ENCODE measurements at regions not wholly inside any gene's neighbourhood (a gene's known extent, or its start where the extent isn't known, plus 50 kb on each side); places are given as distances from the start of the nearest gene placed in this dataset.
"Not testable (repeated sequence)": the region's sequence is repeated elsewhere in the genome, so short reads cannot be mapped to it uniquely, and the experiment has no call there.

DNA sequence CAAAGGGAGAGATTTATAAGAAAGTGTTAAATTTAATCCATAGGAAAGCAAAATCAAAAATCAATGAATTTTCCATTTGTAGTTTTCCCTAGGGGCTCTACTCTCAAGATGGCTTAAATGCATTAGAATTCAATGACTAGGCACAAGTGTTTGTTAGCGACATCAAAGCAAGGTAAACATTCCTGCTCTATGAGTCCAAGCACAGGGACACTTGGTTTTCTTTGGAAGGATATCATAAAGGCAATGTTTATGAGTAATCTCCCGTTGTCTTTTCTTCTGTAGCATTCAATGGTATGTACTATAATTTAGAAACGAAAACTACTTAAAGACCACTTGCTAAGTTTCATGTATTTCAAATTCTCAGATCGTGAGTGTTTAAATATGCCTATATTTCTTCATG, 54.8 kb upstream of the ZNF717 start:
- DNase-seq: not testable (repeated sequence)

DNA sequence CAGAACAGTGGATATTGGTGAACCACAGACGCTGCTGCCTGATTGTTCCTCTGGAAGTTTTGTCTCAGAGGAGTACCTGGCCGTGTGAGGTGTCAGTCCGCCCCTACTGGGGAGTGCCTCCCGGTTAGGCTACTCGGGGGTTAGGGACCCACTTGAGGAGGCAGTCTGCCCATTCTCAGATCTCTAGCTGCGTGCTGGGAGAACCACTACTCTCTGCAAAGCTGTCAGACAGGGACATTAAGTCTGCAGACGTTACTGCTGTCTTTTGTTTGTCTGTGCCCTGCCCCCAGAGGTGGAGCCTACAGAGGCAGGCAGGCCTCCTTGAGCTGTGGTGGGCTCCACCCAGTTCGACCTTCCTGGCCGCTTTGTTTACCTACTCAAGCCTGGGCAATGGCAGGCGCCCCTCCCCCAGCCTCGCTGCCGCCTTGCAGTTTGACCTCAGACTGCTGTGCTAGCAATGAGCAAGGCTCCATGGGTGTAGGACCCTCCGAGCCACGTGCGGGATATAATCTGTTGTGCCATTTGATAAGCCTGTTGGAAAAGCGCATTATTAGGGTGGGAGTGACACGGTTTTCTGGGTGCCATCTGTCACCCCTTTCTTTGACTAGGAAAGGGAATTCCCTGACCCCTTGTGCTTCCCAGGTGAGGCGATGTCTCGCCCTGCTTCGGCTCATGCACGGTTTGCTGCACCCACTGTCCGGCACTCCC, 65.1 kb upstream of the ZNF717 start:
- not testable (repeated sequence) for DNase-seq

DNA sequence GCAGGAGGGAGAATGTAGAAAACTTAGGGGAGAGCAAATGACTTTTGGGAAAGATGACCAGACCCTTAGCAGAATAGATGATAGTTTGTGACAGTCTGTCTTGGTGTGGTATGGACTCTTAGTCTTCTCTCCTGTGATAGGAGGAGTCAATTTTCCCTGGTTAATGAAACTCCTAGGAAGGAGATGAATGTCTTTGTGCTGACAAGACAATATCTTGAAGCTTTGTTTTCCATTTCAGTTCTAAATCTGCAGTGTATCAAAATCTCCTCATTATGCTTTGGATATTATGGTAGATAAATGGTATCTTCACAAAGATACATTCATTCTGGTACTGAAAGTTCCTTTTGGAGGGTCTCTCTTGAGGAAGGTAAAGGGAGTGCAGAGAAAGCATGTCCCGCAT, 77.8 kb upstream of the ZNF717 start:
- DNase-seq: no peak

DNA sequence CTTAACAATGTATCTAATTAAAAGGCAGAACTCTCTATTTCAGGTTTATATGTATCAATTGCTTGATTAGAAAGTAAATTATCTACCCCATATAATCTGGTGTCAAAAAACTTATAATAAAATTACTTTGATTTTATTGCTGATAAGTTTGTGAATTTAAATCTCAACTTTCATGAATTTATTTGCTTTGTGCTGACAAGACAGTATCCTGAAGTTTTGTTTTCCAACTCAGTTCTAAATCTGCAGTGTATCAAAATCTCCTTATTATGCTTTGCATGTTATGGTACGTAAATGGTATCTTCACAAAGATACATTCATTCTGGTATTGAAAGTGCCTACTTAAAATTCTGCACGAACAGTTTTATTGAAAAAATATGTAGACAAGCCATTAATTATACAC, 78.5 kb upstream of the ZNF717 start:
- DNase-seq: no peak

DNA sequence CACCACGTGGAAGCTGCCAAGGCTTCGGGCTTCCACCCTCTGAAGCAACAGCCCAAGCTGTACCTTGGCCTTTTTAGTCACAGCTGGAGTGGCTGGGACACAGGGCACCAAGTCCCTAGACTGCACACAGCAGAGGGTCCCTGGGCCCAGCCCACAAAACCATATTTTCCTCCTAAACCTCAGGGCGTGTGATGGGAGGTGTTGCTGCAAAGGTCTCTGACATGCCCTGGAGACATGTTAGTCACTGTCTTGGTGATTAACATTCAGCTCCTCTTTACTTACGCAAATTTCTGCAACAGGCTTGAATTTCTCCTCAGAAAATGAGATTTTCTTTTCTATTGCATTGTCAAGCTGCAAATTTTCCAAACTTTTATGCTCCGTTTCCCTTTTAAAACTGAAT, 98.4 kb upstream of the ZNF717 start:
- not testable (repeated sequence) for DNase-seq

DNA sequence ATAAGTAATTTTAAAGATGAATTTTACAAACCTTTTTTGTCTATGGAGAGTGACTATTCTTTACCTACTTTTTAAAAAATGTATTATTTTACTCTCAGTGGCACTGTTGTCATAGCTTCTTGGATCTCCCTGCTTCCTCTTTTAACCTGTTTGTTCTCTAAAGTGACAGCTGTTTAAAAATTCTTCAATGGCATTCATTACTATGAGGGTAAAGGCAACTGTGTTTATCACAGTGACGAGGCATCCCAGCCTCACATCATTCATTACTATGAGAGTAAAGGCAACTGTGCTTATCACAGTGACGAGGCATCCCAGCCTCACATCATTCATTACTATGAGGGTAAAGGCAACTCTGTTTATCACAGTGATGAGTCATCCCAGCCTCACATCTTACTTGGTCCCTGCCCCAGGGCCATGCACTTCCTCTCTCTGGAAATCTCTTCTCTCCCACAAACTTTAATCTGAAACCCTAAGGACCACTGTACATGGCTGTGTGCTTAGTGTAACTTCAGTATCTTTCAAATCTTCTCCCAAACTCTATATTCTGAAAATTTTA, 101.7 kb upstream of the ZNF717 start:
- DNase-seq: no peak

DNA sequence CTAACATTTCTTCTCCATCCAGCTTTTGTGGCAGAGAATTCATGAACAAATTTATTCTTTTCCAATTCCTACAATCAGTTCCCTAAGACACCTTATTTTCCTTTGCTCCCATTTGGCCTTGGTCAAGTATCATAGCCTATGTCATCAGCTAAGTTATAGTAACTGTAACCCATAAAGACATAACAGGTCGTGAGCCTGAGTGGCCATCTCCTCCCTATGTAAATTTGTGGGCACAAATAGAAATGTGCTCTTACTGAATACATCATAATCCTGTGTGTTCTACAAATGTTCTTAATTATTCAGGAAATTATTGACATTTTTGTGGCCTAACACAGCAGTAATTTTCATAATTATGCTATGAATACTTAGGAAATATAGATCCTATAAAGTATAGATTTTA, 108.9 kb upstream of the ZNF717 start:
- no peak for DNase-seq

DNA sequence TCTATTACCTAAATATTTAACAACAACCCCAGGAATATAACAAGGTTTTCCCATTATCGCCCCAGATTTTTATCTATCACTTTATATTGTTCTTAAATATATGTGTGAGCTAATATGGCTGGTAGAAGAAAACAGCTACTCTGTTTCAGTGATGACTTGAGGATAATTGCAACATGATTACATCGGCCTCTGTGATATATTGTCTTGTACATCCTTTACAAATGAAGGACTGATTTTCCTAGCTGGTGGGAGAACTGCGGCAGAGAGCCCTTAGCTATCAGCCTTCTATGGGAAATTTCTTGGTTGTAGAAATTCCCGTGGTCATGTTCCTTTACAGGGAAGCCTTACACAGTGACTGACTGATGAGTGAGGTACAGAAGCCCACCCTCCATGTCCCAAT, 110.9 kb upstream of the ZNF717 start:
- no peak for DNase-seq

DNA sequence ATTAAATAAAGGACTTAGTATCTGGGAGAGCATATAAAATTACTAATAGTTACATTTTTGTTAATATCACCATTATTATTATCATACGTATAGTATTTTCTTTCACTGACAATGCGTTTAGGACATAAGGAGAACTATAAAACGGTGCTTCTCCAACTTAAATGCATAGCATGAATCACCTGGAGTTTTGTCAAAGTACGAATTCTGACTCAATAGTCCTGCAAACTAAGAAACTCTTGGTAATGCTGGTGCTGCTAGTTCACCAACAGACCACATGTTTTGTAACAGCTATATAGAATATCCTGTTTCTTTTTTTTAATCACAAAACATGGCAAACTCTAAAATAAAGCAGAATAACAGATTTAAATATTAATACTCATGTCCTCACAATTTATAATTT, 116.1 kb upstream of the ZNF717 start:
- not testable (repeated sequence) for DNase-seq

DNA sequence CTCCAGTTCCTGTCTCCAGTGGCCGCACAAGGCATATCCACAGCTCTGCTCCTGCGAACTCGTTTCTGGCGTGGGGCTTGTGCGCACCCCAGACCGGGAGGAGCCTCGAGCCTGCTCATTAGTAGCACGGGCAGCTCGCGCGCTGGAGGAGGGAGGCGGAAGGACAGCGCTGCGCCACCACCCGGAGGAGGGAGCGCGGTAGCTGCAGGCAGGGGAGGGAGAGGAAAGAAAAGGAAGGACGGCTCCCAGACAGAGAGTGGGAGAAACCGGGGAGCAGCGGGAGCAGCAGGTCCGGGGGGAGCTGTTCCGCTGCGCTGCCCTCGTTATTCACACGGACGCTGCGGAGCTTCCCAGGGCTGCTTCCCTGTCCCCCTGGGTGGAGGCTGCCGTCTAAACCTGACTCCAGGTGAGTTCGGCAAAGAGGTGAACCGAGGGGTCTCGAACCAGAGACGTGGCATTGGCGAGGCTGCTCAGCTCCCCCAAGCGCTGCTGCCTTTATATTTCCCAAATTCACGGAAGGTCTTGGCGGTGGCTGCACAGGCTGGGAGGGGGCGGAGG, 121.3 kb upstream of the ZNF717 start:
- no peak for DNase-seq

DNA sequence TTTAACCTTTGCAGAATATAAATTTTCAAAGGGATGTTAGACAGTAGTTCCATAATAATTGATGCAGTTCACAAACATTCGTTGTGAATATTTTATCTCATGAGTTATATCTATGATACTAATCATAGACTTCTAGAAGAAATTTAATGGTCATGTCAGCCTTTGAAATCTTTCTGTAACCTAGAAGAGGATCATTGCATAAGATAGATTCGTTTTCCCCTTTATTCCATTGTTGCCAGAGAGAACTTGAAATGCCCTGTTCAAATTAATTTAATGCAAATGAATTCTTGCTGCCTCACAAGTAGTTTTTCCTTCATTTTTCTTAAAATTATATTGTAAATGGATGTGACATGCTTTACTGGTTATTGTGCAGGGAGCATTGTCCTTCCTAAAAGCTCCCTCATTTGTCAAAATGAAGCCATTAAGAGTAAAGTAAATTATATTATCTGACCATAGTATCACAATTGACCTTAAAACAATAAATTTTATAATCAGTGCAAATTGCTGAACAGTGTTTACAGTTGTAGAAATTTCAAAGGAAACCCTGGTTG, 128.5 kb upstream of the ZNF717 start:
- no peak for DNase-seq

DNA sequence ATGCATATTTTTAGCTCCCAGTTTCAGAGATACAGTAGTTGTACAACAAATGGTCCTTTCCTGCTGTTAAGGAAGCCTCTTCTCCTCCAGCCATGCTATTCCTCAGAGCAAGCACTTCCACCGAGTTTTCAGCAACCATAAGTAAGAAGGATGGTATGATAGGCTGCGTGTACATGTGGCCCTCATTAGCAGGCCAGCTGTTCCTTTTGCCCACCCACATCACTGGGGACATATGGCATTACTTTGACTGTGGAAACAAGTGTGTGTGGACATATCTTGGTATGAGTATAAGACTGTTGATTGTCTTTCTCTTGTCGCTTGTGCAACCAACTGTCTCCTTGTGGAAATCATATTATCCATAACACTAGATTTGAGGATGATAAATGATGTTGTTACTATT, 129.4 kb upstream of the ZNF717 start:
- DNase-seq: not testable (repeated sequence)

DNA sequence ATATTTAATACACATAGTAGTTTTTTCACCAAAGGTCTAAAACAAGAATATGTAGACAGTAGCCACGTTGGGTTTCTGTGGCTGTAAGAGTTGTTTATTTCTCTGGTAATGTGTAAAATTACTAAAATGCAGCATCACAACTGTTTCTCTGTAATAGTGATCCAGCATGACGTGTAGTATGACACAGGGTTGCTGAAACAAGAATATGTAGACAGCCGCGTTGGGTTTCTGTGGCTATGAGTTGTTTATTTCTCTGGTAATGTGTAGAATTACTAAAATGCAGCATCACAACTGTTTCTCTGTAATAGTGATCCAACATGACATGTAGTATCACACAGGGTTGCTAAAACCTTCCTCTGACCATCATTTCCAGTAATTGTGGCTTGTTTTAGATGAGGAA, 153.6 kb upstream of the ZNF717 start:
- DNase-seq: no peak

DNA sequence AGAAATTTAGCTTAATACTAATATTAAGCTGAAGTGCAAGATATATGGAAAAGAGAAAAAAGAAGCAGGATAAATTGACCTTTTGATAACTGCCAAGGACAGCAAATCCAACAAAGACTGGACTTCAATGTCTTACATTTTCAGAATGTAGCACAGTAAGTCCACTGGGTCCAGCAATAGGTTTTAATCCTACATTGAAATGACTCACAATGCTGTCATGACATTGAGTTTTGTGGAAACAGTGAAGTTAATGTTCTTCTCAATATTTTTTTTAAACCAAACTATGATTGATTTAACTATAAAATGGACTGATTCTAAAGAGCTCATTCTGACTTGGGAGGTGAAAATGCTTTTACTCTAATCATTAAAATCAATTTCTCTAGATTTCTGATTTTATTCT, 166.6 kb upstream of the ZNF717 start:
- no peak for DNase-seq

DNA sequence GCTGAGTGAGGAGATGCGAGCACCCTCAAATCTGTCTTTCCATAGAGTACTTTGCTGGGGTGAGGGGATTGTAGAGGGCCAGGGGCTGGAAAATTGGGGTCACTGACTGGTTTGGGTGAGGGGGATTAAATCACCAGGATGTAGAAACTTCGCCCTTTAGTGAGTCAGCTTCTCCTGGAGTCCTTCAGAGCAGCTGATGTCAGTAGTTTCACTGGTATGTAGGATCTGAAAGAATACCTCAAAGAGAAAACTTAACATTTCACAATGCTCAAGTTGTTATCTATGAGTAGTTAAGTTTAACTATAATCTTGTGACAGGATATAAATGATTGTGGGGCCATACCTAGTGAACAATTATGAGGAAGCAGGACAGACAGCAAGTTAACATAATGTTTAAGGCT, 174.7 kb upstream of the ZNF717 start:
- DNase-seq: not testable (repeated sequence)

DNA sequence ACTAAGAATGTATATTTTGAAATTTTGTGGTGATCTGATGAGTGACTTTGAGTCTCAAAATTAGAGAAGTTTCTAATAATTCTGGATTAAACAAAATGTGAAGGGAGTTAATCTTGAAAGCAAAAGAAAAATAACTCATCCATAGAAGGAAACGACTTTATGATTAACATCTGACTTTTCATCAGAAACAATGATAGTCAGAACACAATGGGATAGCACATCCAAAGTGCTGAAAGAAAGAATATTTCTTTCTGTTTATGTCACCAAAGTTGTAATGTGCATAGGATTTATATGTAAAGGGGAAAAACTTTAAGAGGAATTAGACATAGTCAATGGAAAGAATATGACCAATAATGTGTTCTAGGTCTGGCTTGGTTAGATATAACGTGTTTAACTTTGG, 176.7 kb upstream of the ZNF717 start:
- DNase-seq: not testable (repeated sequence)

DNA sequence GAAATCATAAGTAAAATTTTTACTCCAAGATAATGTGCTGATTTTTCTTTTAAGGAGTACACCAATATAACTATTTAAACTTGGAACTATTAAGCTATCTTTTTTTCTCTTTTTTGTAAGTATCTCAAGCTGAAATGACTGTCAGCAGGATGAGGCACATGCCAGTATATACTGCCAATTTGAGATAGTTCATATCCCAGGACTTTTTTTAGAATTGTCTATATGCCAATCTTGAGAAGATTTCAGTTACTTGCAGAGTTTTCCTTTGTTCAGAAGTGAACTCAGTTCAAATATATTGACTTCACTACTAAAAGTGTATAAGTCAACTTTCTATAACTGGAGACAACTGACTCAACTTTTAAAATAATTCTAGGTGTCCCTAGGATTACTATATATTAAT, 181.7 kb upstream of the ZNF717 start:
- no peak for DNase-seq

DNA sequence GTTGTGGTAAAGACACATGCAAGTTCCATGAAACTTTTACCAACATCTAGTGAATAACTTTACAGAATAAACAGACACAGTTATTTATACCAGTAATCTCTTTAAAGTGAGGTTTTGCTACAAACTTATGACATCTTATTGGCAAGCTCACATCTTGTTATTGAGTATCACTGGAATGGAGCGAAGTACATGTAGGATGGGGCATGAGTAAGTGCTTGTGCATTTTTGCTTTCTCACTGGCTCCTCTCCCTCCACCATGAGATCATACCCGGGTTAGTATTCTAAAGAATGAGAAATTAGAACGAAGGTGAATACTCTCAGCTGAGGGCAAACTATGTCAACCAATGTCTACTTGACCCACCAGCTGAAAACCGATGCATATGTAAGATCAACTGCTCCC, 193.3 kb upstream of the ZNF717 start:
- no peak for DNase-seq

DNA sequence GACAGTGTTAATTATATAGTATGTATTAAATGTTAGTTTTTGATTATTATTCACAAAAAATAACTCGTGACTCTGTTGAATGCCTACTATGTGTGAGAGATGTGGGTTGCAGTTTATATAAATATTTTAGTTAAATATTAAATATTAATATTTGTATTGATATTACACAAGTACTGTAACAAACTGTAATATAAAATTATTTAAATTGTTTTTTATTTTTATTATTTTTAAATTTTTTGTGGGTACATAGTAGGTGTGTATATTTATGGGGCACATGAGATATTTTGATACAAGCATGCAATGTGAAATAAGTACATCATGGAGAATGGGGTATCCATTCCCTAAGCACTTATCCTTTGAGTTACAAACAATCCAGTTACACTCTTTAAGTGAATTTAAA, 196.1 kb upstream of the ZNF717 start:
- no peak for DNase-seq

DNA sequence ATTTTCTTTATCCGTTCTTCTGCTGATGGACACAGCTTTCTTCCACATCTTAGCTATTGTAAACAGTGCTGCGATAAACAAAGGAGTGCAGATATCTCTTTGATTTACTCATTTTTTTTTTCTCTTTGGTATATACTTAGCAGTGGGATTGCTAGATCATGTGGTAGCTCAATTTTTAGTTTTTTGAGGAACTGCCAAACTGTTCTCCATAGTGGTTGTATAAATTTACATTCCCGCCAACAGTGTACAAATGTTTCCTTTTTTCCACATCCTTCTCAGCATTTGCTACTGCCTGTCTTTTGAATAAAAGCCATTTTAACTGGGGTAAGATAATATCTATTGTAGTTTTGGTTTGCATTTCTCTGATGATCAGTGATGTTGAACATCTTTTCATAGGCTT, 196.8 kb upstream of the ZNF717 start:
- no peak for DNase-seq

DNA sequence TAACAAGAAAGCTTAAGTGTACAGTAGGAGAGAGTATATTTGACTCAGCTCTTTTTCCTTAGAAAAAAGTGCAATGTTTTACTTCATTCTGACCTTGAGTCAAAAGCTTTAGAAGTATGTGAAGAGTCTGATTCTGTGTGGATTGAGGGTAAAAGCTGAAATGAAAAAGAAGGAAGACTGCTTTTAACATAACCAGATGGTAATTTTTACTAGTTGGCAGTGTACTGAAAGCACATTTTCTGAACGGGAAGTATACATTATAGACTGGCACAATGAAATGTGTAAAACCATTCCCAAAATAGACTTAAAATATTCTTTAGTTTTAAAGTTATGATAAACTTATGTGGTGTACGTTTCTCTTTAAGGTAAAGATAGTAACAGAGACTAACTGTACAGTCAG, 197.8 kb upstream of the ZNF717 start:
- DNase-seq: no peak

DNA sequence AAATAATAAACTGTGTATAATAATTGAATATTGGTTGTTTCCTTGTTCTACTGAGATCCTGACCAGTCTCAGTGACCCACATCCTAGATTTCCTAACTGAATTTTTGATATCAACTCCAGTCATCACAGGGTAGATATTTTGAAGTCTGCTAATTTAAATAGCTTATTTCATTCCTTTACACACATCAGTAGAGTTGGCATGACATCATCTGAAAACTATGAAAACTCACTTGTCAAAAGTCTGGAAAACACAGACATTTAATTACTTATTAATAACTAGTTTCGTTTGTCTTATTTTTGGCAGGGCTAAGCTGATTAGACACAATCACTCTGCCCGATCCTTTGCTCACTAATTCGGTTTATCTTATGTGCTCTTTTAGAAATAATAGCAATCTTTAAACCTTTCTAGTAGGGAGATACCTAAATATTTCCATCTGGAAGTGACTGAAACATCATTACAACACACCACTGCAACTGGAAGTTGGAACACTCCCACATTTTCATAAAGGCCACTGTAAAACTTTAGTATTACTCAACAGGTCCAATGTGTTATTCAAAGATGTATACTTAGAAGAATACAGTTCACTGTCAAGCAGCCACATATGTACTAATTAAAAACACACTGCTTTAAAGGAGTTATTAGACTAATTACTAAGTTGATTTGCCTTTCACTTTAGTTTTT, 198.4 kb upstream of the ZNF717 start:
- no peak for DNase-seq

DNA sequence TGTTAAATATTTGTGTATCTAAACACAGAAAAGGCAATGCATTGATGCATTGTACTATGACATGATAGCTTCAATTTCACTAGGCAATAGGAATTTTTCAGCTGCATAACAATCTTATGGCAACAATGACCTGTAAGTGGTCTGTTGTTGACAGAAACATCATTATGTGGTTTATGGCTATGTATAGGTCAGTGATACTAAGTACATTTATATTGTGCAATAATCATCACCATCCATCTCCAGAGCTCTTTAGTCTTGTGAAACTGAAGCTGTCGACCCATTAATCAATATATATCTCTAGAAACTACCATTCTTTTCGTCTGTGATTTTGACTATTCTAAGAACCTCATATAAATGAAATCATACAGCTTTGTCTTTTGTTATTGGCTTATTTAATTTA, 200.1 kb upstream of the ZNF717 start:
- no peak for DNase-seq

DNA sequence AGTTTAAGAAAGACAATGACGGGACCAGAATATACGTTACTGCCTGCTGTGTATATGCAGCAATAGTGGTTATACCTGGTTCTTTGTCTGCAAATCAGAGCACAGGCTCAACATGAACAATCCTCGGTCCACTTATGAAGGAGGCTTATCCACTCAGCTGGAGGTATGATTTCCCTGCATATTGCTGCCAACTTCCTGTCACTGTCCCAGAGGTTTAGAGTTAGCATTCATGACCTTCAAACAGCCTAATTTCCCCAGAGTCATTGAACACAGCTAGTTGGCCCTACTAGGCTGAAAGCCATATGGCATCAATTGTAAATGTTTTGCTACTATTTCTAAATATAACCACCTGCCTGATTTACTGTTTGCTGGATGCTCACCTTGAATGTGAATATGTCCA, 224.9 kb upstream of the ZNF717 start:
- DNase-seq: no peak

Measured in NCI-H446 treated with DMSO at 0.1 percent for 48 hours (cell line).